GM18502 (cell line): ENCODE measurements at regions not wholly inside any gene's neighbourhood (a gene's known extent, or its start where the extent isn't known, plus 50 kb on each side); places are given as distances from the start of the nearest gene placed in this dataset.
A peak's percentile ranks its signal among the peaks of the same experiment; 100 is the strongest.
"Not testable (repeated sequence)": the region's sequence is repeated elsewhere in the genome, so short reads cannot be mapped to it uniquely, and the experiment has no call there.

Experiments used
- ATAC-seq: cut with Tn5 transposase; IDR thresholded peaks from one replicate; pipeline ENCODE4 v1.9.1; 2021; ENCODE audit warnings: mild to moderate bottlenecking; ENCODE audit not compliant: unreplicated experiment, poor library complexity

DNA sequence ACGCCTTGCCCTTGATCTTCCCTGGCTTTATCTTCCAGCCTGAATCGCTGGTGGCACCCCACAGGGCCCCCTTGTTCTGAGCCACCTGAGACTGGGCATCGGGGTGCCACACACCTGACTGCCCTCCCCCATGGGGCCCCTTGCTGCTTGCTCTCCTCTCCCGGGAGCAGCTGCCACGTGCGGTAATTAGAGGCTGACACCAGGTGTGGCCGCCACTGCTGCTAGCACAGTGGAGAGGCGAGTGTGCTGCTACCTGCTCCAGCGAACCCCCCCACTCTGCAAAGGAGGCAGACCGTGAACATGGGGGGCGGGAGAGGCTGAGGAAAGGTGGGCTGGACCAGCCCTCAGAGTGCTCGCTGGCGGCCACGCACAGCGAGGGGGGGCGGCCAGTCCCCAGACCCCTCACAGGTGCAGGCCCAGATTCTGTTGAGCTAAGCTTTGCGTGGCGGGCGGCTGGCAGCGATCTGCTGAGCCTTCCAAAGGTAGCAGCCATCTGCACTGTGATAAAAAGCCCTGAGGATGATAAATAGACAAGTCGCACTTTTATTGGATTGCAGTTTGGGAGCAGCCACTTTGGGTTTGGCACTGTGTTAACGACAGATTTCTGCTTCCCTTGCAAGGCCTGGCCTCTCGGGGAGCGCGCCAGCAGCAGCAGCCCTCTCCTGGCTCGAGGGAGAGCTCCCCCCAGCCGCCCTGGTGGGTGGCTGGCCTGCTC is 167.9 kb upstream of the GSE1 start:
- no peak for ATAC-seq

DNA sequence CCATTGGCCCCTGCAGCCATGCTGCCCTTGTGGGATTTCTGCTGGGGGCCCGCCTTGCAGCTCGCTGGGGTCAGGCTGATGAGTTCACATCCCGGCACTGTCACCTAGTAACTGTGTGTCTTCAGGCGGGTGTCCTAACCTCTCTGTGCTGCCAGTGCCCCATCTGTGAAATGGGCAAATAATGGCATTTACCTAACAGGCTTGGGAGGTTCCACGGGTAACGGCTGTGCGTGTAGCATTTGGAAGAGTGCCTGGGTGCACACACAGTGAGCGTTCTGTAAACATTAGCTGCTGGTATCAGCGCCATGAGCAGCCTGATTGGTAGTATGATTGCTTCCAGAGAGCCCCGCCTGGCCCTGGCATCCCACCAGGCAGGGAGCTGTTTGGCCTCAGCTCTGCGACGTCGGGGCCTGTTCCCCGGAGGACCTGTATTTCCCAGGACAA is 167.3 kb upstream of the GSE1 start:
- ATAC-seq, result no peak

DNA sequence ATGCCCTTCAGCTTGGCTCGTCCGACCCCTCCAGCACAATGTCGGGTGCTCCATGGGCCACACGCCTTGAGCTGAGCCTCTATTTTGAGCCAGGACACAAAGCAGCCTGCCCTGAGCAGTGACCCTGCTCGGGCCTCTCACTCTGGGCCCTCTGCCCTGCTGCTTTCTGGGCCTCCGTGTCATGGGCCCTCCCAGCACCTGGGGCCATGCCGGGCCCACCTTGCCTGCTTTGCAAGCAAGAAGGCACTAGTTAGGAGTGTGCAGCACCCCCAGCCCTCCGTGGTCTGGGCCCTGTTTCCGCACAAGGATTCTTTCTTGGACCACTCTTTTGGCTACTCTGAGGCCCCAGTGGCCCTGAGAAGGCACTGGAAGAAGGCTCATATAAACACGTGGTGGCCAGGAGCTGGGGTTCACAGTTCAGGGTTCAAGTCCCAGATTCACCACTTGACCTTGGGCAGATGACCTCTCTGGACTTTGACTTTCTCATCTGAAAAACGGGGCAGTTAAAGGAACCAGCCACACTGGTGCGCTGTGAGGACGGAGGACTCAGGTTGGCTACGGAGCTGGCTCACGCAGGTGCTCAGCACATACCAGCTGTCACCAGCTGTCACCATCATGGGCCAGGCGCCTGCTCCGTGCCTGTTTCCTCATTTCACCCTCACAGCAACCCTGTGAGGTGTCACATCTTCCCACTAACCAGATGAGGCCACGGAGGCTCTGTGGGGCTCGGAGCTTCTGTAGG is 166.0 kb upstream of the GSE1 start:
- peak; percentile 68 for ATAC-seq

DNA sequence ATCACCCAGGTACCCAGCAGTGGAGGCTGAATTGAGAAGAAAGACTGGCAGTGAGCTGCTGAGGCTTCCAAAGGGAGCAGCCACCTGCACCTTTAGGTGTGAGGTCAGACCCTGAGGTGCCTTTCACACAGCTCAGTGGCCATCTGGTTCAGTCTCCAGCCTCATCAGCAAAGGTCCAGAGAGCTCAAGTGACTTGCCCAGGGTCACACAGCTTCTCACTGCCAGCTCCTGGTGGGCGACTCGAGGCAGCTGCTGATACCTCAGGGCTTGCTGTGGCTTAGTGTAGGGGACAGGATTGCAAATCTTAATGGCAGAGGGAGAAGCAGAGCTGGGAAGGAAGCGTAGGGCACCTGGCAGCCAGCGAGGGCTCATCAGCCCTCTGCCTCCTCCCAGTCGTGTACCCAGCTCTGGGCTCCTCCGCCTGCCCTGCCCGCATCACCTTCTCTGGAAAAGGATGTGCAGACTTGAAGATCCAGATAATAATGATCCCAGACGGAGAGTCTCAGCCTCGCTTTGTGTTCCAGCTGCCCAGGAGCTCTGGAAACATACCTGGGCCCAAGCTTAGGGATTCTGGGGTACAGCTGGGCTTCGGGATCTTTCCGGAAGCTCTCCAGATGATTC is 165.3 kb upstream of the GSE1 start:
- ATAC-seq, result no peak

DNA sequence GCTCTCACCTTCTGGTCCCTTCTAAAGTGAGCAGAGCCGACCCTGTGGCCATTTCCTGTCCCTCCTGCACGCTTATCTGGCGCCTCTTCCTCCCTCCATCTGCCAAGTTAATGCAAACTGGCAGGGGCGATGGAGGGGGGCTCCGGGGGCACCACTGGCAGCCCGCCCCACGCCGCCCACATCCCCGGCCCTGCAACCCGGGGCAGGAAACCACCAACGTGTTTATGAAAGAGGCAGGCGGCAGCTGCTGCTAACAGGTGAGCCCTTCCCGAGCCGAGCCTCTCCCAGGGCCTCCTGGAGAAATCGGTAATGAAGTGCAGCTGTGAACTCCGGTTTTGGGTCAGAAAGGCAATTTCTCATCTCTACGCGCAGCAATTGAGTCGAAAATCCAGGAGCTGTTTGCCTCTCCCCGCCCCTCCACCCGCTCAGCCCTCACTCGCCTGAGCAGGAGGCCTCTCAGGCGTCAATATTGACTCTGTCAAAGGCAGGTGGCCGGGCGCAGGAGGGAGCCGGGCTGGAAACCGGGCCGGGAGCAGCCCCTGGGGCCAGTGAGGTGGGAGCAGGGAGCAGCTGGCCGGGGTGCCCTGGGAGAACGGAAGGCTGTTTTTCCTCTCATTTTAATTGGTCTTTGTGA is 164.4 kb upstream of the GSE1 start:
- no peak for ATAC-seq

DNA sequence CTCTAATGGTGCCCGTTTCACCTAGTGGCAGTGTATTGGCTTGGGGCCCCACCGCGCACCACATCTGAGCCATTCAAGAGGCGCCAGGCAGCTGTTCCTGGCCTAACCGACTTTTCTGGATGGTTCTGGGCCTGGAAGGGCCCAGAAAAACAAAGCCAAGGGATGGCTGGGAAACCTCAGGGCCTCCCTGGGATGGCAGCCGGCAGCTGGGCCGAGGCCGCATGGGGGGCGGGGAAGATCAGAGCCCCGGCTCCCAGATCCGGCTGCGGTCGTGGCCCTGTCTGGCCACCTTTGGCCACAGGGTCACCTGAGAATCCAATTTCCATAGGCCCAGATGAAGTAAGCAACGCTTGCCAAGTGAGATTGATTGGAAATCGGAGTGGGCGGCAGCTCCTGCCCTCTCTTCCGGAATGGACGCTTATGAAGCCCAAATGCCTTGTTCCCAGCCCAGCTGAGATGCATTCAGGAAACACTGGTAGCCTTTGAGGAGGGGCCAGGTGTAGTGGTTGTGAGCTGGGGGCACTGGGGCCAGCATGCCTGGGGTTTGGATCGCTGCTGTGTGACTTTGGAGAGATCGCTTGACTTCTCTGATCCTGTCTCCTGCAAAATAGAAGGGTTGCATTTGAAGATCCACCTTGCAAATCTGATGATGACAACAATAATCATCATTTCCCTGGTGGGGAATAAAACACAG is 163.8 kb upstream of the GSE1 start:
- ATAC-seq, result no peak

DNA sequence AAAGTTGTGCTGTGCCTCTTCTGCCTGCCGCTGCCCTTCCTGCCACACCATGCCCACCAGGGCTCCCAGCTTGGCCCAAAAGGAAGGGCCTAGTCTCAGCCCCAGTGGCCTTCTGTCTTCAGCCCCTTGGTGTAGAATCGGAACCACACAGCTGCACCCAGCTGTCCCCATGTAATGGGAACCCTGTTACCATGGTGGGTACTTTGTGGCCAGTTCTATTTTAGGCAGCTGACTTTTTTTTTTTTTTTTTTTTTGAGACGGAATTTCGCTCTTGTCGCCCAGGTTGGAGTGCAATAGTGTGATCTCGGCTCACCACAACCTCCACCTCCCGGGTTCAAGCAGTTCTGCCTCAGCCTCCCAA is 163.3 kb upstream of the GSE1 start:
- no peak for ATAC-seq

DNA sequence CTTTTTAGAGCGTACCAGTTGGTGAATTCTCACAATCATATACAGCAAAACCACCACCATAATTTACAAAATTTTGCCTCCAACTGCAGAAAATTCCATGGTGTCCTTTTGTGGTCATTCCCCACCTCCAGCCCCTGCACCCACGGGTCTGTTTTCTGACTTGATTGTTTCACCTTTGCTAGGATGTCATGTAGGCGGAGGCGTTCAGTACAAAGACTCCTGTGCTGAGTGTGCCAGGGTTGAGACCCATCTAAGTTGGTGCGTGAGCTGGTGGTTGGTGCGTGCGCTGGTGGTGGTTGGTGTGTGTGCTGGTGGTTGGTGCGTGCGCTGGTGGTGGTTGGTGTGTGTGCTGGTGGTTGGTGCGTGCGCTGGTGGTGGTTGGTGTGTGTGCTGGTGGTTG is 162.0 kb upstream of the GSE1 start:
- ATAC-seq, result not testable (repeated sequence)

DNA sequence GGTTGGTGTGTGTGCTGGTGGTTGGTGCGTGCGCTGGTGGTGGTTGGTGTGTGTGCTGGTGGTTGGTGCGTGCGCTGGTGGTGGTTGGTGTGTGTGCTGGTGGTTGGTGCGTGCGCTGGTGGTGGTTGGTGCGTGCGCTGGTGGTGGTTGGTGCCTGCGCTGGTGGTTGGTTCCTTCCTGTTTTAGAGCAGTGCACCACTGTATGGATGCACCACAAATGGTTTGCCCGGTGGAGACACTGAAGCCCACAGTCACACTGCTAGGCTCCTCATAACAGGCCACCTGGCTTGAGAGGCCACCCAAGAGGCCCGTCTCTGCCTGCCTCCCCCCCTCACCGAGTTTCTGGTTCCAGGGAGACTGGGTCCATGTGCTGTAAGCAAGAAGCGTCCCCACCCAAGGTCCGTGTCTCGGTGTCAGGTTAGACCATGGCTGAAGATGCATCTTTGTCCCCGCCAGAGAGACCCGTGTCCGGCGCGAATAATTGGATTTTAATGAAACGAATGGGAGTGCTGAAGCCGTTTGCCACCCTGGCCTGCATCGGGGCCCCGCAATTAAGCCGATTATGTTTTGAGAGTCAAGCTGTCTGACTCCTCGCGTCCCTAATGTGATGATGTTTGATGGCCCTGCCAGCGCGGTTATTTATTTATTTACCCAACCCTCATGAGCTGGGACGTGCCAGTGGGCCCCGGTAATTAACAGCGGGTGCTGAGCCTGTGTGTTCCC is 161.3 kb upstream of the GSE1 start:
- ATAC-seq, result no peak

DNA sequence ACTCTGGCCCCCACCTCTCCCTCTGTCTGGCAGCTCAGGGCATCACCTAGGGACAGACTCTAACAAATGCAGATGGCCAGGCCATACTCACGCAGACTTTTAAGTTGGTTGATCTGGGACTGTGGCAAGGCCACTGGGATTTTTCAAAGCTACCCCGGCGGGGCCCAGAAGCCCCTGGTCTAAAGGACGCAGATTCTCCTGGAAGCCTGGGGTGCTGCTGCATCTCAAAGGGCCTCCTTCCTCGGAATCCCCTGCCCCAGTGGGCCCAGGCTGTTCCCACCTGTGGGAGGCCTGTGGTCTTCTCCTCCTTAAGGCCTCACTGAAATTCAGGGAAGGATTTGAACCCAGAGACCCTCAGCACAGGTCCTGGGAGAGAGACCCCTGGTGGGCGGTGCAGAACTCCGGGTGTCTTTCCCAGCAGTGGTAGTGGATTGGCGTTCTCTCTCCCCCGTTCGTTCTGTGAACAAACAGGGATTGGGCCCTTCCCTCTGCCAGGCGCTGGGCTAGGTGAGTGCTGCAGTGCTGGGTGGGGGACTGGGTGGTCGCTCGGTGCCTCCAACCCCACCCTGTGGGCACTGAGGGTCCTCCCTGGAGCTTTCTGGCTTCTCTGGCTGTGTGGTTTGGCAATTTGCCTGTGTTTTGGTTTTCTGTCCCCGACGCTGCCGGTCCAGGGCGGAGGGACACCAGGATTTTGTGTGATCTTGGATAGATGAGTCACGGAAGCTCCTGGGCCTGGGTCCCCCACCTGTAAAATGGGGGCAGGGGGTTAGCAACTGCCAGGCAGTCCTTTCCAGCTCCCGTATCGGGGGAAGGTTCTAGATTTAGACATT is 160.5 kb upstream of the GSE1 start:
- no peak for ATAC-seq

DNA sequence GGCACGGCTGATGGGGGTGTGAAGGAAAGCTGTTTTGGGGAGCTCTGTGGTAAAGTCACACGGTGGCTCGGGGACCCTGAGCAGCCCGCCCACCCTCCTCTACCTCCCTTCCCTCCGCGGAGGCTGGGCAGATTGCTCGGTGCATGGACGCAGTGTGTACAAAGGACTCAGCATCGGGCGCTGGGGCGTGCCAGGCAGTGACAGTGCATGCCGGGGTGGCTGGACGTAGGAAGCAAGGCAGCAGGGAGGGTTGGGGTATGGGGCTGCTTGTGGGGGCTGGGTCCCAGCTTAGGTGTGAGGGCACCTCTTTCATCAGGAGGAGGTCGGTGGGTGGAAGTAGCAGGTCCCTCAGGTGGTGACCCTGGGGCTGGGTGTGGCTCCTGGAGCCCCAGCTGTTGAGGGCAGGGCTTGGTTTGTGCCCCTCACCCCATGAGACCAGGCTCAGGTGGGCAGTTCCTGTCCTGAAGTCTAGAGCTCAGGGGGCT is 159.9 kb upstream of the GSE1 start:
- ATAC-seq, result no peak

DNA sequence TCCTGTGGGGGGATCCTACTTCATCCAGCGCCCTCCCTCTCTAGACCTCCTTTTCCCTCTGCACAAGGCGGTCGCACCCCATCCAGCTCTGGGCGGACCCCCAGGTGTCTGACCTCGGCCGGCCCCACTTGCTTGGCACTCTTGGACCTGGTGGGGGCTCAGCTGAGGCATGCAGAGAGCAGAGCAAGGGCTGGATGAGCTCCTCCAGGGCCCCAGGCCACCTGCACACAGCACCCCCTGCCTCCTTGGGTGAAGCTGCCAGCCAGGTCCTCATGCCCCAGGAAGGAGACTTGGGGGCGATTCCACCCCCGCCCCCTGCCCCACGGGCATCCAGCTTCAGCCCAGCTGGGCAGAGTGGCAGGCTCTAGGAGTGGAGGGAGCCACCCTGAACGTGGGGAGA is 159.4 kb upstream of the GSE1 start:
- no peak for ATAC-seq

DNA sequence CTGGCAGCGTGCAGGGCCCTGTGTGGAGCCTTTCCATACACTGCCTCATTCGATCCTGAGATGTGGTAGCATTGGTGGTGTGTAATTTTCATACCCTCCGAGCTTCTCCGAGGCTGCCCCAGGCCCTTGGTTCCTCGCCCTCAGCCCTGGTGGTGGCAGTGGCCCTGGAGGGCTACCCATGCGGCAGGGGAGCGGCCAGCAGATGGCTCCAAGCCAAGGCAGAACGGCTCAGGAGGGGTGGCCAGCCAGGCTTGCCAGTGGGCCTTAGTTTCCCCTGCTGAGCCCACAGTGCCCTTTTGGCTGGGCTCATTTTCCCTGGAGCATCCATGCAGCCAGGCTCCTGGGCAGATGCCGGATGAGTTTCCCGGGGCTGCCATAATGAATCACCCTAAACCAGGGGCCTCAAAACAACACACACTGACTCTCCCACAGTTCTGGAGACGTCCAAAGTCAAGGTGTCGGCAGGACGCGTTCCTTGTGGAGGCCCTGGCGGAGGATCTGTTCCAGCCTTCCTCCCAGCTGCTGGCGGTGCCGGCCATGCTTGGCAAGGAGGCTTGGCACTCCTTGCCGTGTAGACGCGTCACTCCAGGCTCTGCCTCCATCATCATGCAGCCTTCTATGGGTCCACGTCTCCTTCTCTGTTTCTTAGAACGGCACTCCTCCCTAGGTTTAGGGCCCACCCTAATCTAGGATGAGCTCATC is 158.8 kb upstream of the GSE1 start:
- ATAC-seq, result no peak

DNA sequence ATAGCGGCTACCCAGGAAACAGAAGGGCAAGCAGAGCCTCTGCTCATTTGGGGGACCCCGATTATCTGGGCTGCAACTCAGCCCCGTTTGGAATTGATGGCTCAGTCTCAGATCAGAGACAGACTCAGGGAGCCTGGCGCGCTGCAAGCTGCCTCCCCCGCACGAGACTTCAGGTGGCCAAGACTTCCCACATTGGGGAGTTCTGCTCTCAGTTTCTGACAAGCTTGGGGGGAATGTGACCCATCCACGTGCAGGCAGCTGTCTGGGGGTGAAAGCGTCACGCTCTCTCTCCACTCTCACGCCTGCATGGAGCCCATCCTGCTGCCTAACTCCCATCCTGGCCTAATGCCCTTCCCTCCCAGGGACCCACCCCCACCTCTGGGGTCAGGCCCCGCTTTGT is 157.6 kb upstream of the GSE1 start:
- ATAC-seq, result no peak

DNA sequence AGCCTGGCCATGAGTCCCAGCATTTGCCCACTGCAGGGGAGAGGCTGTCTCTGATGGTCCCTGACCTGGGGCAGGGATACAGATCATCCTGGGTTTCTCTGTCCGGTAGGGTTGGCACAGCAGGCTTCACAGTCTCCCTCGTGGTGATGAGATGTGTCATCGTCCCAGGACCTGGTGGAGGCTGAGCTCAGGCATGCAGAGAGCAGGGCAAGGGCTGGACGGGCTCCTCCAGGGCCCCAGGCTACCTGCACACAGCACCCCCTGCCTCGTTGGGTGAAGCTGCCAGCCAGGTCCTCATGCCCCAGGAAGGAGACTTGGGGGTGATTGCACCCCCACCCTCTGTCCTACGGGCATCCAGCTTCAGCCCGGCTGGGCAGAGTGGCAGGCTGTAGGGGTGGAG is 155.8 kb upstream of the GSE1 start:
- ATAC-seq, result no peak

DNA sequence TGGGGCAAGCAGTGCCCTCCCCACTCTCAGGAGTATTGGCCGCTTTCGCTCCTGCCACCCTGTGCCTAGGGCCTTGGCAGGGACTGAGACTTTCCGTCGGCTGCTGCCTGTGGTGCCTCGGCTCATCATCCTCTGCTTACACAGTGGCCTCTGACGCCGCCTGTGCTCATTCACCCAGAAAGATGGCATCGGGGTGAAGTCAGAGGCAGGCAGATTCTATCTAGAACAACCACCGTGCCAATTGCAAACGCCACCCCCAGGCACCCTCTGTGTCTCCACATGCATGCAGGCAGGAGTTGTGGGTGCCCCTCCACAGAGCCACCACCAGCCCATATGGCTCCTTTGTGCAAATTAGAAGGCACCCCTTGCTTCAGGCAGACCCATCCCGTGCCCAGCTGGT is 154.2 kb upstream of the GSE1 start:
- ATAC-seq, result no peak

DNA sequence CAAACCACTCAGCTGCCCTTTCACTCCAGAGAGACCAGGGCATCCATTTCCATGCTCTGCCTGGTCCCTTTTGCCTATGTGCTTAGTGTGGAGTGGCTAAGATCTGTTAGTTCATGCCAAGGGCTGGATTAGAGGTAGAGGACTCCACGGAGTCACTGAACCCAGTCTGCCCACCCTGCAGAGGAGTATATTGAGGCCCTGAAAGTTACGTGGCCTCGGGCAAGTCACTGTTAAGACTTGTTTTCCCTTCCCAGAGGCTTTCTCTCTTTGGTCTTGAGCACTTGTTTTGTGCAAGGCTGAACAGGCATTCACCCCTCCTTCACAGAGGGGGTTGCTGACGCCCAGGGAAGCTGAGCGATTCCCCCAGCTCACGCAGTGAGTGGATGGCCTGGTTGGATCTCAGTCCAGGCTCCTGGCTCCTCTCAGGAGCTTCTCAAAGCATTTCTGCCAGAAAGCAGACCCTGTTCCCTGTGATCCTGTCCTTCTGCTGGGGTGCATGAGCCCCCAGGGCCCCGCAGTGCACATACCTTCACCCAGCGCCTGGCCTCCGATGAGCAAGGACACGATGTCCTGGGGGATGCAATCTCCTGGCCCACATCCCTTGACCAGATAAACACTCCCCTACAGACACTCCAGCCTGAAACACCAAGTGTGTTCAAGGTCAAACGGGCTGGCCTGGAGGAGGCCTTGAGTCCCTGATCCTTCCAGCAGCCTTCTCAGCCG is 153.4 kb upstream of the GSE1 start:
- no peak for ATAC-seq
